Ishikawa (cell line): ENCODE measurements at regions not wholly inside any gene's neighbourhood (a gene's known extent, or its start where the extent isn't known, plus 50 kb on each side); places are given as distances from the start of the nearest gene placed in this dataset.

Experiments used
- CEBPB ChIP-seq: IDR thresholded peaks from 2 replicates; pipeline ENCODE4 v1.6.1; 2012
- FOXM1 ChIP-seq: IDR thresholded peaks from 2 replicates; pipeline ENCODE4 v1.6.1; 2012; ENCODE audit warnings: low read depth, borderline replicate concordance
- MAX ChIP-seq: IDR thresholded peaks from 2 replicates; pipeline ENCODE4 v1.6.1; 2012
- TCF12 ChIP-seq: IDR thresholded peaks from 2 replicates; pipeline ENCODE4 v1.6.1; 2012; ENCODE audit warnings: low read depth
- TF ChIP-seq, protein P1 (sequence below): IDR thresholded peaks from 2 replicates; pipeline ENCODE4 v1.6.1; 2012

DNA sequence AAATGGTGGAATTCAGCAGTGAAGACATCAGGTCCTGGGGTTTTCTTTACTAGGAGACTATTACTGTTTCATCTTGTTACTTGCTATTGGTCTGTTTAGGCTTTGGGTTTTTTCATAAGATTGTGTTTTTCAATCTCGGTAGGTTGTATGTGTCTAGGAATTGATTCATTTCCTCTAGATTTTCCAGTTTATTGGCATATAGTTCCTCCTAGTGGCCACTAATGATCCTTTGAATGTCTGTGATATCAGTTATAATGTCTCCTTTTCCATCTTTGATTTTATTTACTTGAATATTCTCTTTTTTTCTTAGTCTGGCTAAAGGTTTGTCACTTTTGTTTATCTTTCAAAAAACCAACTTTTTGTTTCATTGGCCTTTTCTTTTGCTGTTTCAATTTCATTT lies 233.0 kb downstream of the RWDD3 start:
- TF ChIP-seq MAX, result no peak
- TF ChIP-seq, protein P1, sequence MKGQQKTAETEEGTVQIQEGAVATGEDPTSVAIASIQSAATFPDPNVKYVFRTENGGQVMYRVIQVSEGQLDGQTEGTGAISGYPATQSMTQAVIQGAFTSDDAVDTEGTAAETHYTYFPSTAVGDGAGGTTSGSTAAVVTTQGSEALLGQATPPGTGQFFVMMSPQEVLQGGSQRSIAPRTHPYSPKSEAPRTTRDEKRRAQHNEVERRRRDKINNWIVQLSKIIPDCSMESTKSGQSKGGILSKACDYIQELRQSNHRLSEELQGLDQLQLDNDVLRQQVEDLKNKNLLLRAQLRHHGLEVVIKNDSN, result no peak
- no peak for TF ChIP-seq CEBPB
- TF ChIP-seq TCF12, result no peak
- TF ChIP-seq FOXM1, result no peak
